A549 (cell line): ENCODE measurements at regions not wholly inside any gene's neighbourhood (a gene's known extent, or its start where the extent isn't known, plus 50 kb on each side); places are given as distances from the start of the nearest gene placed in this dataset.

Experiments
- ATAC-seq, 2 experiments: fragments of 200-7000 bp in 1 of 2; fragments of >200 bp in 1 of 2; cut with Nextera tagmentation in 1 of 2; cut with Tn5 transposase in 1 of 2; 3 replicates each; pipeline versions ENCODE4 v1.8.0 to v1.9.1; 2018 to 2020; ENCODE audit warnings: mild to moderate bottlenecking in 1 of 2, moderate library complexity in 1 of 2
- CTCF ChIA-PET: fragments of 300-600 bp; sonication (Branson Sonifier 250); formaldehyde crosslinking; extraction: SDS; loops from one replicate; lab custom pipeline; 2021; ENCODE audit warnings: antibody characterized with exemption, inconsistent platforms; lab: Yijun Ruan, JAX
- POLR2A ChIA-PET: fragments of 350-600 bp; formaldehyde crosslinking; extraction: SDS; loops from one replicate; lab custom pipeline; 2021; ENCODE audit warnings: antibody characterized with exemption, inconsistent platforms; lab: Yijun Ruan, JAX
- DNase-seq, 2 experiments: peaks; one replicate each; pipeline versions ENCODE4 v3.0.0 to v3.0.0-alpha.2; 2011 to 2016; ENCODE audit warnings: low read depth in 1 of 2, low spot score in 1 of 2
- FAIRE-seq: peaks from 2 replicates; lab custom pipeline; 2011; peaks lifted over from hg19 to GRCh38; lab: Jason Lieb, UNC
- H3K27ac ChIP-seq, 2 experiments: fragments of >200 bp; sonication (Bioruptor Twin); formaldehyde crosslinking; 3 replicates each; pipeline ENCODE4 v1.5.1; 2016 to 2017
- H3K4me1 ChIP-seq: fragments of >200 bp; sonication (Bioruptor Twin); formaldehyde crosslinking; 3 replicates; pipeline ENCODE4 v1.6.1; 2016
- H3K4me2 ChIP-seq: fragments of >200 bp; sonication (Bioruptor Twin); formaldehyde crosslinking; 3 replicates; pipeline ENCODE4 v1.6.1; 2016
- H3K4me3 ChIP-seq: fragments of >200 bp; sonication (Bioruptor Twin); formaldehyde crosslinking; 3 replicates; pipeline ENCODE4 v1.5.1; 2016
- H3K9me3 ChIP-seq: fragments of >200 bp; sonication (Bioruptor Twin); formaldehyde crosslinking; 3 replicates; pipeline ENCODE4 v1.6.1; 2016
- BHLHE40 ChIP-seq: IDR thresholded peaks from 2 replicates; pipeline ENCODE4 v1.6.1; 2012; ENCODE audit warnings: low read depth, low read length, inconsistent platforms
- CEBPB ChIP-seq, 2 experiments: fragments of >200 bp in 1 of 2; sonication (Bioruptor Twin) in 1 of 2; formaldehyde crosslinking in 1 of 2; IDR thresholded peaks; 2 replicates each; pipeline ENCODE4 v1.6.1; 2012 to 2016
- CHD2 ChIP-seq: fragments of 150-350 bp; IDR thresholded peaks from 2 replicates; pipeline ENCODE4 v1.6.1; 2014; ENCODE audit warnings: low read length; ENCODE audit not compliant: partially characterized antibody
- CHD4 ChIP-seq: fragments of 200-600 bp; sonication (generic); IDR thresholded peaks from 2 replicates; pipeline ENCODE4 v1.6.1; 2016; ENCODE audit warnings: antibody characterized with exemption, mild to moderate bottlenecking, borderline replicate concordance
- EHF ChIP-seq: fragments of 250-450 bp; sonication (Bioruptor Pico); IDR thresholded peaks from 2 replicates; pipeline ENCODE4 v1.5.0; 2020; ENCODE audit warnings: mild to moderate bottlenecking
- EP300 ChIP-seq, 2 experiments: fragments of >200 bp; sonication (Bioruptor Twin); formaldehyde crosslinking; IDR thresholded peaks; 2 replicates in 1 of 2; 3 replicates in 1 of 2; pipeline ENCODE4 v1.6.1; 2016 to 2017
- FOSB ChIP-seq: fragments of 250-450 bp; sonication (Bioruptor Pico); IDR thresholded peaks from 2 replicates; pipeline ENCODE4 v1.5.0; 2020; ENCODE audit warnings: mild to moderate bottlenecking, moderate library complexity
- FOXS1 ChIP-seq: fragments of 250-450 bp; sonication (Bioruptor Pico); IDR thresholded peaks from 2 replicates; pipeline ENCODE4 v1.5.0; 2020; ENCODE audit warnings: mild to moderate bottlenecking, moderate library complexity
- GATA3 ChIP-seq: IDR thresholded peaks from 2 replicates; pipeline ENCODE4 v1.6.1; 2012; ENCODE audit warnings: borderline replicate concordance
- HOXA7 ChIP-seq: fragments of 250-450 bp; sonication (Bioruptor Pico); IDR thresholded peaks from 2 replicates; pipeline ENCODE4 v1.5.0; 2020; ENCODE audit warnings: mild to moderate bottlenecking, moderate library complexity
- HOXB13 ChIP-seq: fragments of 250-450 bp; sonication (Bioruptor Pico); IDR thresholded peaks from 2 replicates; pipeline ENCODE4 v1.5.0; 2020; ENCODE audit warnings: low read depth, mild to moderate bottlenecking, moderate library complexity
- HOXB5 ChIP-seq: fragments of 250-450 bp; sonication (Bioruptor Pico); IDR thresholded peaks from 2 replicates; pipeline ENCODE4 v1.5.0; 2020; ENCODE audit warnings: mild to moderate bottlenecking, moderate library complexity
- MAX ChIP-seq: IDR thresholded peaks from 2 replicates; pipeline ENCODE4 v1.6.1; 2012
- MYC ChIP-seq: IDR thresholded peaks from 2 replicates; pipeline ENCODE4 v1.6.1; 2012; ENCODE audit warnings: mild to moderate bottlenecking, inconsistent platforms, low read length, improper control_type of control experiment, borderline replicate concordance
- PHF8 ChIP-seq: fragments of 200-600 bp; sonication (generic); IDR thresholded peaks from 2 replicates; pipeline ENCODE4 v1.6.1; 2016; ENCODE audit warnings: low read depth, mild to moderate bottlenecking, antibody characterized with exemption, moderate library complexity, borderline replicate concordance
- POLR2A ChIP-seq: IDR thresholded peaks from 2 replicates; pipeline ENCODE4 v1.6.1; 2012; ENCODE audit warnings: mild to moderate bottlenecking, low read length
- POLR2AphosphoS2 ChIP-seq: conservative IDR thresholded peaks from 2 replicates; pipeline ENCODE4 v1.6.1; 2012; ENCODE audit warnings: low read length, improper control_type of control experiment, inconsistent platforms
- RAD21 ChIP-seq, 2 experiments: fragments of >200 bp in 1 of 2; sonication (Bioruptor Twin) in 1 of 2; formaldehyde crosslinking in 1 of 2; IDR thresholded peaks in 1 of 2; conservative IDR thresholded peaks in 1 of 2; 2 replicates in 1 of 2; 3 replicates in 1 of 2; pipeline ENCODE4 v1.6.1; 2012 to 2018; ENCODE audit warnings: inconsistent platforms in 1 of 2
- RARB ChIP-seq: fragments of 250-450 bp; sonication (Bioruptor Pico); IDR thresholded peaks from 2 replicates; pipeline ENCODE4 v1.8.0; 2021; ENCODE audit warnings: mild to moderate bottlenecking, moderate library complexity
- RFX5 ChIP-seq: fragments of 450-650 bp; IDR thresholded peaks from 2 replicates; pipeline ENCODE4 v1.7.1; 2014; ENCODE audit warnings: antibody characterized with exemption, mild to moderate bottlenecking, moderate library complexity
- SMC3 ChIP-seq: fragments of >200 bp; sonication (Bioruptor Twin); formaldehyde crosslinking; IDR thresholded peaks from 3 replicates; pipeline ENCODE4 v1.6.1; 2018; ENCODE audit warnings: inconsistent platforms
- USF2 ChIP-seq: fragments of 450-650 bp; IDR thresholded peaks from 2 replicates; pipeline ENCODE4 v1.6.1; 2014; ENCODE audit warnings: antibody characterized with exemption
- ZC3H11A ChIP-seq: fragments of 450-650 bp; IDR thresholded peaks from 2 replicates; pipeline ENCODE4 v1.6.1; 2014; ENCODE audit warnings: antibody characterized with exemption, mild to moderate bottlenecking
- ZFP36 ChIP-seq: fragments of 450-650 bp; IDR thresholded peaks from 2 replicates; pipeline ENCODE4 v1.6.1; 2014; ENCODE audit warnings: borderline replicate concordance; ENCODE audit not compliant: partially characterized antibody
- ZNF302 ChIP-seq: fragments of 250-450 bp; sonication (Bioruptor Pico); IDR thresholded peaks from 2 replicates; pipeline ENCODE4 v1.9.0; 2021; ENCODE audit warnings: inconsistent platforms, mild to moderate bottlenecking, moderate library complexity
- ZSCAN20 ChIP-seq: fragments of 250-450 bp; sonication (Bioruptor Pico); IDR thresholded peaks from 2 replicates; pipeline ENCODE4 v1.8.0; 2022; ENCODE audit warnings: mild to moderate bottlenecking, moderate library complexity
- WGBS: methylation state at CpG from one replicate; pipeline ENCODE4 v1.1.6; 2017; ENCODE audit errors: missing lambda C conversion rate; 5-methylcytosine and 5-hydroxymethylcytosine counted together
- TF ChIP-seq, protein P1 (sequence below): fragments of >200 bp; sonication (Bioruptor Twin); formaldehyde crosslinking; IDR thresholded peaks from 2 replicates; pipeline ENCODE4 v1.6.1; 2016
- TF ChIP-seq, protein P2 (sequence below): IDR thresholded peaks from 2 replicates; pipeline ENCODE4 v1.6.1; 2012; ENCODE audit warnings: low read depth, borderline replicate concordance
- TF ChIP-seq, protein P3 (sequence below): fragments of 250-450 bp; sonication (Bioruptor Pico); IDR thresholded peaks from 2 replicates; pipeline ENCODE4 v1.5.0; 2021; ENCODE audit warnings: mild to moderate bottlenecking, moderate library complexity, borderline replicate concordance

DNA sequence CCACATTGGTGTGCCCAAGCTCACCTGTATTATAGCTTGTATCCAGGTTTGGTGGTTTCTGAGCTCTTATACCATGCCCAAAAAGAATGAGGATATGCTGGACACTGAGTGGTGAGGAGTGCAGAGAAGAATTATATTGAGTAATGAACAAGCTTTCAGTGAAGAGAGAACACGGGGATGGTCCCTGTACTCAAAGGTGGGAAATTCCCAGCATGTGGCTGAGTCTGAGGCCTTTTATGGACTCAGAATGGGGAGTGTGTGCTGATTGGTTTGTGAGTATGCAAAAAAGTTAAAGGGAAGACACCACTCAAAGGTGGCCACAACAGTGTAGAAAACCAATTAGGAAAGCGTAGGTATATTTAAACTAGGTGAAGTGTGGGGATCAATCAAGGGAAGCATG, 191.2 kb upstream of the SLITRK6 start:
- 73% methylated on average over 2 of the region's 2 CpGs for WGBS
- Histone ChIP-seq H3K27ac (no peak overlapping the region), H3K9me3 (no peaks in the 10 kb centered on the region), H3K4me1 (no peaks in the 10 kb centered on the region), H3K4me2 (no peak overlapping the region), H3K4me3 (no peak overlapping the region)
- FAIRE-seq (no peak), ATAC-seq (no peak), DNase-seq (no peak)
- POLR2A ChIA-PET = no interaction called here
- CTCF ChIA-PET = no interaction called here
- TF ChIP-seq CHD4 = no peak
- no peak for TF ChIP-seq RAD21 (conservative IDR thresholded peaks at IDR 0.05 in 1 of 2, IDR thresholded peaks at IDR 0.05 in 1 of 2)
- TF ChIP-seq, protein P1, sequence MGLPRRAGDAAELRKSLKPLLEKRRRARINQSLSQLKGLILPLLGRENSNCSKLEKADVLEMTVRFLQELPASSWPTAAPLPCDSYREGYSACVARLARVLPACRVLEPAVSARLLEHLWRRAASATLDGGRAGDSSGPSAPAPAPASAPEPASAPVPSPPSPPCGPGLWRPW = no peak
- TF ChIP-seq FOSB = no peak
- TF ChIP-seq BHLHE40 = no peak
- TF ChIP-seq, protein P2, sequence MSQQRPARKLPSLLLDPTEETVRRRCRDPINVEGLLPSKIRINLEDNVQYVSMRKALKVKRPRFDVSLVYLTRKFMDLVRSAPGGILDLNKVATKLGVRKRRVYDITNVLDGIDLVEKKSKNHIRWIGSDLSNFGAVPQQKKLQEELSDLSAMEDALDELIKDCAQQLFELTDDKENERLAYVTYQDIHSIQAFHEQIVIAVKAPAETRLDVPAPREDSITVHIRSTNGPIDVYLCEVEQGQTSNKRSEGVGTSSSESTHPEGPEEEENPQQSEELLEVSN = no peak
- TF ChIP-seq MYC = no peak
- TF ChIP-seq, protein P3, sequence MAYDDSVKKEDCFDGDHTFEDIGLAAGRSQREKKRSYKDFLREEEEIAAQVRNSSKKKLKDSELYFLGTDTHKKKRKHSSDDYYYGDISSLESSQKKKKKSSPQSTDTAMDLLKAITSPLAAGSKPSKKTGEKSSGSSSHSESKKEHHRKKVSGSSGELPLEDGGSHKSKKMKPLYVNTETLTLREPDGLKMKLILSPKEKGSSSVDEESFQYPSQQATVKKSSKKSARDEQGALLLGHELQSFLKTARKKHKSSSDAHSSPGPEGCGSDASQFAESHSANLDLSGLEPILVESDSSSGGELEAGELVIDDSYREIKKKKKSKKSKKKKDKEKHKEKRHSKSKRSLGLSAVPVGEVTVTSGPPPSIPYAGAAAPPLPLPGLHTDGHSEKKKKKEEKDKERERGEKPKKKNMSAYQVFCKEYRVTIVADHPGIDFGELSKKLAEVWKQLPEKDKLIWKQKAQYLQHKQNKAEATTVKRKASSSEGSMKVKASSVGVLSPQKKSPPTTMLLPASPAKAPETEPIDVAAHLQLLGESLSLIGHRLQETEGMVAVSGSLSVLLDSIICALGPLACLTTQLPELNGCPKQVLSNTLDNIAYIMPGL (CRISPR knock-in tag) = no peak
- TF ChIP-seq HOXA7 (CRISPR knock-in tag) = no peak
- TF ChIP-seq MAX = no peak
- no peak for TF ChIP-seq FOXS1 (CRISPR knock-in tag)
- no peak for TF ChIP-seq CEBPB (IDR thresholded peaks at IDR 0.05)
- no peak for TF ChIP-seq PHF8
- no peak for TF ChIP-seq POLR2AphosphoS2
- no peak for TF ChIP-seq GATA3

- FAIRE-seq (no peak), DNase-seq (no peak), ATAC-seq (no peak)
- H3K4me3 ChIP-seq = no peak overlapping the region
- CTCF ChIA-PET = no interaction called here
- WGBS = 57% methylated on average over 1 of the region's 1 CpG
- no peak overlapping the region for H3K27ac ChIP-seq
- POLR2A ChIA-PET = no interaction called here
- no peaks in the 10 kb centered on the region for H3K9me3 ChIP-seq
- no peaks in the 10 kb centered on the region for H3K4me1 ChIP-seq
- TF ChIP-seq POLR2A (no peak), RAD21 (conservative IDR thresholded peaks at IDR 0.05 in 1 of 2, IDR thresholded peaks at IDR 0.05 in 1 of 2) (no peak), EP300 (IDR thresholded peaks at IDR 0.05) (no peak), ZFP36 (no peak), CHD2 (no peak), EHF (CRISPR knock-in tag) (no peak), SMC3 (no peak), HOXB5 (no peak), ZNF302 (CRISPR knock-in tag) (no peak), MYC (no peak), ZC3H11A (no peak), MAX (no peak), USF2 (no peak), RARB (no peak), FOSB (no peak), HOXA7 (CRISPR knock-in tag) (no peak), HOXB13 (CRISPR knock-in tag) (no peak), RFX5 (no peak), ZSCAN20 (CRISPR knock-in tag) (no peak)
- H3K4me2 ChIP-seq = no peak overlapping the region
These were observed 186.6 kb upstream of the SLITRK6 start for GRCh38 chr13:85985797-85986196.
